CD4-positive, CD25-positive, alpha-beta regulatory T cell (primary cell): ENCODE measurements at regions not wholly inside any gene's neighbourhood (a gene's known extent, or its start where the extent isn't known, plus 50 kb on each side); places are given as distances from the start of the nearest gene placed in this dataset.

Source experiments
- ATAC-seq, 2 donors: fragments of 150-1000 bp; cut with Tn5 transposase; one replicate each; pipeline ENCODE4 v1.10.0; 2021; ENCODE audit warnings: low read depth in 2 of 2, moderate number of reproducible peaks in 2 of 2, moderate library complexity in 1 of 2
- DNase-seq, 3 donors: peaks; one replicate each; pipeline versions ENCODE4 v3.0.0 to v3.0.0-alpha.2; 2012 to 2022; ENCODE audit warnings: mixed read lengths in 1 of 3
- H3K27ac ChIP-seq: one replicate; pipeline ENCODE4 v1.7.0; 2013; ENCODE audit warnings: mild to moderate bottlenecking, low read length; ENCODE audit not compliant: insufficient read depth, poor library complexity, severe bottlenecking
- H3K27me3 ChIP-seq: one replicate; pipeline ENCODE4 v1.7.0; 2013; ENCODE audit warnings: low read length; ENCODE audit not compliant: control insufficient read depth, insufficient read depth
- H3K36me3 ChIP-seq: one replicate; pipeline ENCODE4 v1.7.0; 2013; ENCODE audit warnings: mild to moderate bottlenecking, low read length, moderate library complexity; ENCODE audit not compliant: control insufficient read depth, insufficient read depth
- H3K4me1 ChIP-seq: 2 replicates; pipeline ENCODE4 v1.7.0; 2013; ENCODE audit warnings: mild to moderate bottlenecking, low read length; ENCODE audit not compliant: insufficient read depth, control insufficient read depth, poor library complexity, severe bottlenecking
- H3K4me3 ChIP-seq: one replicate; pipeline ENCODE4 v1.7.0; 2013; ENCODE audit warnings: low read depth, mild to moderate bottlenecking, low read length, moderate library complexity
- H3K9me3 ChIP-seq, 2 experiments: 1 replicate in 1 of 2; 2 replicates in 1 of 2; pipeline ENCODE4 v1.7.0; 2013; ENCODE audit warnings: low read length in 2 of 2, mild to moderate bottlenecking in 1 of 2, moderate library complexity in 1 of 2; ENCODE audit not compliant: control insufficient read depth in 2 of 2
- H3K27ac Mint-ChIP-seq, 3 donors: one replicate each; pipeline ENCODE4 v1.8.0; 2020 to 2022; ENCODE audit warnings: mild to moderate bottlenecking in 3 of 3, mixed read lengths in 3 of 3, moderate library complexity in 2 of 3
- H3K27me3 Mint-ChIP-seq: one replicate; pipeline ENCODE4 v1.8.0; 2022; ENCODE audit warnings: mild to moderate bottlenecking, mixed read lengths
- H3K36me3 Mint-ChIP-seq: one replicate; pipeline ENCODE4 v1.8.0; 2020; ENCODE audit warnings: mixed read lengths
- H3K4me1 Mint-ChIP-seq, 4 donors: one replicate each; pipeline ENCODE4 v1.8.0; 2020 to 2022; ENCODE audit warnings: mixed read lengths in 4 of 4, mild to moderate bottlenecking in 1 of 4
- H3K4me3 Mint-ChIP-seq, 4 donors: one replicate each; pipeline ENCODE4 v1.8.0; 2020 to 2022; ENCODE audit warnings: mild to moderate bottlenecking in 4 of 4, mixed read lengths in 4 of 4, moderate library complexity in 3 of 4
- H3K9me3 Mint-ChIP-seq, 7 donors: one replicate each; pipeline ENCODE4 v1.8.0; 2020 to 2022; ENCODE audit warnings: mixed read lengths in 7 of 7, mild to moderate bottlenecking in 3 of 7, moderate library complexity in 2 of 7

DNA sequence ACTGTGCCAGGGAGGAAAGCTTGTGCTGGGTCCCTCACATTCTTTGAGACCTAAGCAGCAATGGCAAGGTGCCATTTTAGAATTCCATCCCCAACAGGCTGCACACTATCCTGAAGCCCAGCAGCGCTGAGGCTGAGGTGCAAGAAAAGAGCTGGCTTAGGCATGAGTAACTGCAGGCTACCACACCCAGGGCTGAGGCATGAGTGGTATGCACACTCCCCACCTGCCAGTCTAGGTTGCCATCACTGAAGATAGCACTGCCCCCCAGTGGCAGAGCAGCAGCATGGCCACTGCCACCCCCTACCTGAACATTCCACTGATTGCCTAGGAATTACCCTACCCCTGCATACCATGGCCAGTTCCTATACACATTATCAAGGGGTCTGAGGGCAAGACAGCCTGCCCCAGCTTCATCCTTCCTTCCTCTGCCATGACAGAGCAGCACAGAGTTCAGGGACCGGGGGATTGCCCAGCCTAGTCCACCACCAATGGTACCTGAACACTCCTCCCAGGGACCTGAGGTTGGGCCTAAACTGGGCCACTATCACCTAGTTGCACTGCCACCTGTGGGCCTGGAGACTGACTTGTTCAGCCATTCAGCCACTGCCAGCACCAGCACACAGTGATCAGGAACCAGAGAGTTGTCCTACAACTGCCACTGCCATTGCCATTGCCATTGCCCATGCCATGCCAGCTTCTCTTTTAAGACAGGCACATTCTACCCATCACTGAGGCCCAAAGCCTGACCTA lies 129.8 kb downstream of the SATB1 start:
- H3K4me3 Mint-ChIP-seq: no peak overlapping the region
- peaks cover 2% of the 10 kb centered on the region for H3K27me3 ChIP-seq

DNA sequence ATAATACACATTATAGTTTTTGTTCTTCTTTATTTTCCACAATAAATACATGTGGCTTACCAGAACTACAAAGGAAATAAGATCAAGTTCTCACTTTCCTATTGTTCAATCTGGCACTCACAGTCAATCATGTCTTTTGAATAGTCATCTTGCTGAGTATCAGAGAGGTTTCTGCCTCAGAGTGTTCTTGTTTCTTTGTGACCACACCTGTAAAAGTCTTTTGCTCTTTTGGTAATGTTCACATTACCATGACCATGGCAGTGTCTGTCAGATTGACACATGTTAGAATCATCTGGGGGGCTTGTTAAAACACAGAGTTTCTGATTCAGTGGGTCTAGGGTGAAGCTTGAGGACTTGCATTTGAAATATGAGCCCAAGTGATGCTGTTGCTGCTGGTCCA lies 135.0 kb downstream of the SATB1 start:
- Histone ChIP-seq H3K36me3 (no peaks in the 10 kb centered on the region), H3K9me3 (peaks cover 0 to 3% of the 10 kb centered on the region in 2 experiments), H3K27me3 (peaks cover 5% of the 10 kb centered on the region), H3K27ac (no peak overlapping the region), H3K4me1 (no peaks in the 10 kb centered on the region), H3K4me3 (no peak overlapping the region)
- Mint-ChIP-seq H3K27ac (no peak overlapping the region), H3K4me1 (no peaks in the 10 kb centered on the region), H3K27me3 (no peaks in the 10 kb centered on the region), H3K36me3 (no peaks in the 10 kb centered on the region), H3K9me3 (peaks cover 0 to 3% (median 0%) of the 10 kb centered on the region in 7 donors), H3K4me3 (no peak overlapping the region)
- ATAC-seq (no peak), DNase-seq (no peak)

More for the DNA sequence above, 129.8 kb downstream of the SATB1 start:
- H3K4me3 ChIP-seq: no peak overlapping the region
- peaks cover 0 to 17% (median 8%) of the 10 kb centered on the region in 7 donors for H3K9me3 Mint-ChIP-seq
- H3K27ac ChIP-seq: no peak overlapping the region
- no peak for ATAC-seq
- peaks cover 6% of the 10 kb centered on the region in 2 experiments for H3K9me3 ChIP-seq
- H3K4me1 ChIP-seq: no peaks in the 10 kb centered on the region
- no peaks in the 10 kb centered on the region for H3K27me3 Mint-ChIP-seq
- no peaks in the 10 kb centered on the region for H3K36me3 ChIP-seq
- H3K36me3 Mint-ChIP-seq: peaks cover 6% of the 10 kb centered on the region
- H3K27ac Mint-ChIP-seq: no peak overlapping the region
- no peaks in the 10 kb centered on the region for H3K4me1 Mint-ChIP-seq
- peak in 1 of 3 donors; percentile 35 for DNase-seq

GRCh38 chr3:18288243-18288642 lies 136.9 kb downstream of the SATB1 start:
- Mint-ChIP-seq H3K27me3 (peaks cover 3% of the 10 kb centered on the region), H3K4me3 (no peak overlapping the region), H3K27ac (no peak overlapping the region), H3K36me3 (no peaks in the 10 kb centered on the region), H3K4me1 (no peaks in the 10 kb centered on the region), H3K9me3 (peaks cover 0 to 3% (median 0%) of the 10 kb centered on the region in 7 donors)
- Histone ChIP-seq H3K36me3 (no peaks in the 10 kb centered on the region), H3K9me3 (no peaks in the 10 kb centered on the region), H3K4me1 (no peaks in the 10 kb centered on the region), H3K27me3 (peaks cover 5% of the 10 kb centered on the region), H3K27ac (no peak overlapping the region), H3K4me3 (no peak overlapping the region)
- DNase-seq (no peak), ATAC-seq (no peak)

DNA sequence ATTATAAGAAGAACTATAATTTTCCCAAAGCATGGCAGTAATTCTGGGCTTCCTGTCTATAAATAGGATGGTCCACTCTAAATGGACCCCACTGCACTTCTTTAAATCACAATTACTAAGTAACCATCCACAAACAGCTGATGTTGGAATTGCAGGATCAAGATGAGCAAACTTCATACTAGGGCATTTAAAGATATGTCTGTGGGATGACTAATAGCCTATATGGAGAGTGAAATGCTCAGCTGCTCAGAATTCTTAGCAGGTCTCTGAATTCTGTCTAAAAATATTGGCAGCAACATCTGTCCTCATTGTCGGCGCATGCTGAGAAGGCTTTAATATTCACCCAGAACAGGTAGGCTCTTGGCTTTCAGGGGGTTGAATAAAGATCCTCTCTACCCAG lies 140.4 kb downstream of the SATB1 start:
- DNase-seq (no peak), ATAC-seq (no peak)
- peaks cover 4% of the 10 kb centered on the region for H3K27me3 ChIP-seq
- H3K4me1 ChIP-seq: no peaks in the 10 kb centered on the region
- no peaks in the 10 kb centered on the region for H3K9me3 Mint-ChIP-seq
- H3K36me3 Mint-ChIP-seq: no peaks in the 10 kb centered on the region
- H3K27me3 Mint-ChIP-seq: peaks cover 7% of the 10 kb centered on the region
- H3K27ac Mint-ChIP-seq: no peak overlapping the region
- H3K27ac ChIP-seq: no peak overlapping the region
- no peak overlapping the region for H3K4me3 ChIP-seq
- no peaks in the 10 kb centered on the region for H3K36me3 ChIP-seq
- H3K4me3 Mint-ChIP-seq: no peak overlapping the region
- no peaks in the 10 kb centered on the region for H3K9me3 ChIP-seq
- H3K4me1 Mint-ChIP-seq: no peaks in the 10 kb centered on the region

DNA sequence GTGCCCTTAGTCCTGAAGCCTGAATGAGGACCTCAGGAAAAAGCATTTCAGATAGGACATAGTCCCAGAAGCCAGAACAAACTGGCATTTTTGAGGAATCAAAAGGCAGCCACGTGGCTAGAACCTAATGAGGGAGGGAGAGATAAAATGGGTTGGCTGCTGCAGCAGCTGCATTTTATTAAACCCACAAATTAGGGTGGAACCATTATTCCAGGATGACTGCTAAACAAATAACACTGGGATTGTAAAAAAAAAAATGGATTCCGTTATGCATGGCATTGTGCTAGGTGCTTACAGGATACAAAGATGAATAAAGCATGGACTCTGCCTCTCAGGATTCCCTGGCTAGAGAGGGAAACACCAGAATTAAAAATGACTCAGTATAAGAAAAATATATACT lies 141.5 kb downstream of the SATB1 start:
- no peaks in the 10 kb centered on the region for H3K36me3 Mint-ChIP-seq
- no peaks in the 10 kb centered on the region for H3K9me3 ChIP-seq
- ATAC-seq: no peak
- H3K4me1 ChIP-seq: no peaks in the 10 kb centered on the region
- no peak for DNase-seq
- H3K36me3 ChIP-seq: no peaks in the 10 kb centered on the region
- no peaks in the 10 kb centered on the region for H3K9me3 Mint-ChIP-seq
- no peak overlapping the region for H3K27ac Mint-ChIP-seq
- H3K27ac ChIP-seq: no peak overlapping the region
- H3K27me3 ChIP-seq: peaks cover 4% of the 10 kb centered on the region
- no peaks in the 10 kb centered on the region for H3K4me1 Mint-ChIP-seq
- peaks cover 7% of the 10 kb centered on the region for H3K27me3 Mint-ChIP-seq
- H3K4me3 Mint-ChIP-seq: no peak overlapping the region
- no peak overlapping the region for H3K4me3 ChIP-seq

- H3K36me3 ChIP-seq: no peaks in the 10 kb centered on the region
- ATAC-seq: no peak
Measured at GRCh38 chr3:18282507-18282906, 142.6 kb downstream of the SATB1 start.

DNA sequence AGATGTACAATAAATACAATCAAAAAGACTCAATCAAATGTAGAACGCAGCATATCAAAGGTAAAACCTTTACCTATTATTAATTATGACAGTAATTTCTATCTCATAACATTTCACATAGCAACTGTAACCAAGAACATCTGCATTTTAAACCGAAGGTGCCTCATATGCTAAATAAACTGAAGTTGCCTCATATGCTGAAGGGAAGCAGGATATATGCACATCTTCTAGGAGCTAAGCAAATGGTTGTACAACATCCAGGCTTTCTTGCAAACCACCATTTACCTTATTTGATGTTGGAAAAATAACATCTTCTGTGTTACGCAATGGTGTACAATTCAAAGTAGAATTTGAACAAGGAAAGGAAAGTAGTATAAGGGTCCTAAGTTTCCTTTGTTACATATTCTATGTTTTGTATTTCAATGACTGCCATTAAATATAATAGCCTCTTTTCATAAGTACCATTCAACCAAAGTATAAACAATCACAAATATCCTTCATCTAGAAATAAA lies 145.9 kb downstream of the SATB1 start:
- Histone ChIP-seq H3K9me3 (no peaks in the 10 kb centered on the region), H3K4me3 (no peak overlapping the region), H3K27ac (no peak overlapping the region), H3K27me3 (peaks cover 4% of the 10 kb centered on the region), H3K36me3 (no peaks in the 10 kb centered on the region), H3K4me1 (no peaks in the 10 kb centered on the region)
- peaks cover 7% of the 10 kb centered on the region for H3K27me3 Mint-ChIP-seq
- no peaks in the 10 kb centered on the region for H3K4me1 Mint-ChIP-seq
- DNase-seq (no peak), ATAC-seq (no peak)
- no peaks in the 10 kb centered on the region for H3K36me3 Mint-ChIP-seq
- no peak overlapping the region for H3K27ac Mint-ChIP-seq
- no peaks in the 10 kb centered on the region for H3K9me3 Mint-ChIP-seq
- H3K4me3 Mint-ChIP-seq: no peak overlapping the region

More at GRCh38 chr3:18282507-18282906, 142.6 kb downstream of the SATB1 start:
- Mint-ChIP-seq H3K27ac (no peak overlapping the region), H3K36me3 (no peaks in the 10 kb centered on the region), H3K4me1 (no peaks in the 10 kb centered on the region), H3K27me3 (peaks cover 7% of the 10 kb centered on the region), H3K4me3 (no peak overlapping the region), H3K9me3 (no peaks in the 10 kb centered on the region)
- peaks cover 4% of the 10 kb centered on the region for H3K27me3 ChIP-seq
- H3K27ac ChIP-seq: no peak overlapping the region
- H3K4me1 ChIP-seq: no peaks in the 10 kb centered on the region
- no peak overlapping the region for H3K4me3 ChIP-seq
- DNase-seq: no peak
- no peaks in the 10 kb centered on the region for H3K9me3 ChIP-seq

- ATAC-seq (no peak), DNase-seq (no peak)
- Histone ChIP-seq H3K4me1 (no peaks in the 10 kb centered on the region), H3K36me3 (no peaks in the 10 kb centered on the region), H3K27ac (no peak overlapping the region), H3K4me3 (no peak overlapping the region), H3K27me3 (no peaks in the 10 kb centered on the region), H3K9me3 (no peaks in the 10 kb centered on the region)
- no peak overlapping the region for H3K27ac Mint-ChIP-seq
- H3K27me3 Mint-ChIP-seq: peaks cover 5% of the 10 kb centered on the region
- H3K9me3 Mint-ChIP-seq: peaks cover 0 to 1% (median 0%) of the 10 kb centered on the region in 7 donors
- no peaks in the 10 kb centered on the region for H3K4me1 Mint-ChIP-seq
- no peaks in the 10 kb centered on the region for H3K36me3 Mint-ChIP-seq
- no peak overlapping the region for H3K4me3 Mint-ChIP-seq
Measured at GRCh38 chr3:18264853-18265252, 160.3 kb downstream of the SATB1 start.
